Mesendoderm (in vitro differentiated cells): ENCODE measurements at regions not wholly inside any gene's neighbourhood (a gene's known extent, or its start where the extent isn't known, plus 50 kb on each side); places are given as distances from the start of the nearest gene placed in this dataset.

Experiments
- DNase-seq: peaks from one replicate; pipeline ENCODE4 v3.0.0; 2013
- H2AK5ac ChIP-seq: 2 replicates; pipeline ENCODE4 v1.6.1; 2013; ENCODE audit warnings: low read length, inconsistent platforms
- H2BK120ac ChIP-seq: 2 replicates; pipeline ENCODE4 v1.6.1; 2013; ENCODE audit warnings: low read depth, mild to moderate bottlenecking, low read length, moderate library complexity, mixed read lengths
- H2BK15ac ChIP-seq: replicated peaks from 2 replicates; pipeline ENCODE4 v1.6.1; 2013; ENCODE audit warnings: low read depth, mild to moderate bottlenecking, moderate library complexity
- H2BK5ac ChIP-seq: 2 replicates; pipeline ENCODE4 v1.6.1; 2013; ENCODE audit warnings: low read length, inconsistent platforms
- H3K18ac ChIP-seq: 2 replicates; pipeline ENCODE4 v1.6.1; 2013; ENCODE audit warnings: mild to moderate bottlenecking, low read length, mixed read lengths
- H3K23ac ChIP-seq: one replicate; pipeline ENCODE4 v1.6.1; 2013; ENCODE audit warnings: low read length
- H3K27ac ChIP-seq: 2 replicates; pipeline ENCODE4 v1.5.1; 2013; ENCODE audit warnings: low read depth, mild to moderate bottlenecking, inconsistent platforms, low read length, moderate library complexity
- H3K27me3 ChIP-seq: 2 replicates; pipeline ENCODE4 v1.6.1; 2013; ENCODE audit warnings: low read length, control low read depth, mild to moderate bottlenecking, inconsistent platforms; ENCODE audit not compliant: insufficient read depth, poor library complexity
- H3K36me3 ChIP-seq: 2 replicates; pipeline ENCODE4 v1.6.1; 2013; ENCODE audit warnings: low read length, inconsistent platforms; ENCODE audit not compliant: control insufficient read depth, insufficient read depth
- H3K4ac ChIP-seq: one replicate; pipeline ENCODE4 v1.6.1; 2013; ENCODE audit warnings: low read depth, mild to moderate bottlenecking, low read length, moderate library complexity
- H3K4me1 ChIP-seq: 2 replicates; pipeline ENCODE4 v1.6.1; 2013; ENCODE audit warnings: low read depth, low read length, inconsistent platforms; ENCODE audit not compliant: control insufficient read depth
- H3K4me2 ChIP-seq: 2 replicates; pipeline ENCODE4 v1.6.1; 2013; ENCODE audit warnings: low read length
- H3K4me3 ChIP-seq: 2 replicates; pipeline ENCODE4 v1.5.1; 2013; ENCODE audit warnings: mild to moderate bottlenecking, low read length
- H3K56ac ChIP-seq: one replicate; pipeline ENCODE4 v1.6.1; 2013; ENCODE audit warnings: low read length
- H3K79me1 ChIP-seq: 2 replicates; pipeline ENCODE4 v1.6.1; 2013; ENCODE audit warnings: low read length, inconsistent platforms
- H3K79me2 ChIP-seq: 2 replicates; pipeline ENCODE4 v1.6.1; 2013; ENCODE audit warnings: mild to moderate bottlenecking, low read length; ENCODE audit not compliant: control insufficient read depth, insufficient read depth
- H3K9ac ChIP-seq: 2 replicates; pipeline ENCODE4 v1.6.1; 2013; ENCODE audit warnings: low read length, inconsistent platforms
- H4K5ac ChIP-seq: one replicate; pipeline ENCODE4 v1.6.1; 2013; ENCODE audit warnings: low read length
- H4K8ac ChIP-seq: one replicate; pipeline ENCODE4 v1.6.1; 2013; ENCODE audit warnings: low read depth, mild to moderate bottlenecking, control low read depth, low read length, moderate library complexity
- whole genome bisulfite sequencing: extraction: QIAGEN DNeasy Blood & Tissue Kit; methylation state at CpG from one replicate; pipeline ENCODE4 v1.1.7; 2013; ENCODE audit warnings: low lambda C conversion rate, missing lambda C conversion rate; ENCODE audit not compliant: insufficient coverage; ENCODE audit errors: extremely low coverage; 5-methylcytosine and 5-hydroxymethylcytosine counted together

DNA sequence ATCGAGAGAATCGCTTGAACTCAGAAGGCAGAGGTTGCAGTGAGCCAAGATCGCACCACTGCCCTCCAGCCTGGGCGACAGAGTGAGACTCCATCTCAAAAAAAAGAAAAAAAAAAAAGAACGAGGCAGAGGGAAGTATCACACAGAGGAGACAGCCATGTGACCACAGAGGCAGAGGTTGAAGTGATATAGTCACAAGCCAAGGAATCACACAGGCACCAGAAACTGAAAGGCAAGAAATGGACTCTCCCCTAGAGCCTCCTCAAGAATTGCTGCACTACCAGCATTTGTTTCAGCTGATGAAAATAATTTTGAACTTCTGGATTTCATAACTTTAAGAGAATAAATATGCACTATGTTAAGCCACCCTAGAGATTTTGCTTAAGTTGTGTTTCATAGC lies 459.6 kb downstream of the PTPRC start:
- DNase-seq = no peak
- Histone ChIP-seq H3K4me3 (no peak overlapping the region), H4K5ac (no peak overlapping the region), H4K8ac (no peak overlapping the region), H3K56ac (no peak overlapping the region), H3K4ac (no peak overlapping the region), H3K79me1 (no peaks in the 10 kb centered on the region), H3K9ac (no peak overlapping the region), H3K79me2 (no peaks in the 10 kb centered on the region), H2BK15ac (no peak overlapping the region), H3K27ac (no peak overlapping the region), H2AK5ac (no peak overlapping the region), H3K23ac (no peak overlapping the region), H3K27me3 (no peaks in the 10 kb centered on the region), H2BK120ac (no peak overlapping the region), H3K18ac (no peak overlapping the region), H3K4me2 (no peak overlapping the region), H3K4me1 (no peaks in the 10 kb centered on the region), H2BK5ac (no peak overlapping the region), H3K36me3 (no peaks in the 10 kb centered on the region)
- no CpG with 5 or more reads among the region's 5 CpGs for WGBS

DNA sequence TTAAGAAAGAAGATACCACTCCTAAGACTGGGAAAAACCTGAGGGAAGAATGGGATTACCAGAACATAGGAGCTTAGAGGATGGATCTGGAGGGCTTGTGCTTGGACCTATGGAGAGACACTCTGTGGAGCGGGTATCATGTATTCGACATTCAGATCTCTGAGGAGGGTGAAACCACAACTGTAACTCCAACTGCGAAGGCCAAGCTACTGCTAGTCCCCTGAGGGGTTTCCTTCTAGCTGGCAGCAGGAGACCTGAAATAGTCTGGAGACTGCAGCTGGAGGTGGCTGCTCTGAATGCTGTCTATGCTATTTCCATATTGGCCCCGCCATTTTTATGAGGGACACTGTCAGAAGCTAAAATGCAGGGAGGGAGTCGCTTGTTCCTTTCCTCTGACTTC lies 462.3 kb downstream of the PTPRC start:
- H3K4me2 ChIP-seq = no peak overlapping the region
- no peaks in the 10 kb centered on the region for H3K36me3 ChIP-seq
- H3K27ac ChIP-seq = no peak overlapping the region
- no peaks in the 10 kb centered on the region for H3K27me3 ChIP-seq
- WGBS = no CpG with 5 or more reads among the region's 5 CpGs
- no peak overlapping the region for H3K9ac ChIP-seq
- H2BK120ac ChIP-seq = no peak overlapping the region
- no peak overlapping the region for H4K5ac ChIP-seq
- H2AK5ac ChIP-seq = no peak overlapping the region
- H3K79me2 ChIP-seq = no peaks in the 10 kb centered on the region
- H3K79me1 ChIP-seq = no peaks in the 10 kb centered on the region
- H2BK15ac ChIP-seq = no peak overlapping the region
- H2BK5ac ChIP-seq = no peak overlapping the region
- no peak overlapping the region for H3K56ac ChIP-seq
- H3K18ac ChIP-seq = no peak overlapping the region
- H3K4me1 ChIP-seq = no peaks in the 10 kb centered on the region
- H4K8ac ChIP-seq = no peak overlapping the region
- H3K23ac ChIP-seq = no peak overlapping the region
- no peak overlapping the region for H3K4me3 ChIP-seq
- no peak for DNase-seq
- H3K4ac ChIP-seq = no peak overlapping the region

DNA sequence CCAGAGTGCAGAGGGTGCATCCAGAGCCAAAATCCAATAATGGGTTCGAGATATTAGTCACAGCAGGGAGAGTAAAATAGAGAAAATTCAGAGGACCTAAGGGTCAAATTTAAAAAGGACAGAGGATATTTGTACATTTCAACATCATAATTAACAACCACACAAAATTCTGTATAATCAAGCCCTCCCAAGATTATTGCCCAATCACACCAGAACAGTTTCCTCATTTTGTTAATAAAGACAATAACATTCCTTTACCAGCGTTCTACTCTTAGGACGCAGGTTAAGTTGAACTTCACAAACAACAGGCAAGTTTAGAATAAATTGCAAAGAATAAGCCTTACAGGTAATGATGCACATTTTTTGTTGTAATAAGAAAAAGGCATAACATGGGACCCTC lies 462.8 kb downstream of the PTPRC start:
- H4K8ac ChIP-seq = no peak overlapping the region
- H3K36me3 ChIP-seq = no peaks in the 10 kb centered on the region
- no CpG with 5 or more reads among the region's 3 CpGs for WGBS
- no peak overlapping the region for H3K18ac ChIP-seq
- no peak overlapping the region for H2BK5ac ChIP-seq
- DNase-seq = no peak
- H3K27me3 ChIP-seq = no peaks in the 10 kb centered on the region
- H3K56ac ChIP-seq = no peak overlapping the region
- H3K79me1 ChIP-seq = no peaks in the 10 kb centered on the region
- H3K9ac ChIP-seq = no peak overlapping the region
- H3K27ac ChIP-seq = no peak overlapping the region
- no peak overlapping the region for H2BK120ac ChIP-seq
- no peak overlapping the region for H2AK5ac ChIP-seq
- no peak overlapping the region for H2BK15ac ChIP-seq
- H3K4me2 ChIP-seq = no peak overlapping the region
- H3K4ac ChIP-seq = no peak overlapping the region
- H4K5ac ChIP-seq = no peak overlapping the region
- no peaks in the 10 kb centered on the region for H3K79me2 ChIP-seq
- H3K4me3 ChIP-seq = no peak overlapping the region
- no peak overlapping the region for H3K23ac ChIP-seq
- no peaks in the 10 kb centered on the region for H3K4me1 ChIP-seq

DNA sequence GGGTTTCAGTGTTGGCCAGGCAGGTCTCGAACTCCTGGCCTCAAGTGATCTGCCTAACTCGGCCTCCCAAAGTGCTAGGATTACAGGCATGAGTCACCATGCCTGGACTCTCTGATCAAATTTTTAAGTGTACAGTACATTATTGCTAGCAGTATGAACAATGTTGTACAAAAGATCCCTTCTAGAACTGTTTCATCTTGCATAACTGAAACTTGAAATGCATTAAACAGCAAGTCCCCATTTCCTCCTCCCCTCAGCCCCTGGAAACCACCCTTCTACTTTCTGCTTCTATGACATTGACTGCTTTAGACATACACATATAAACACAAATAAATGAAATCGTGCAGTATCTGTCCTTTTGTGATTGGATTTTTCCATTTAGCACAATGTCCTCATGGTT lies 463.4 kb downstream of the PTPRC start:
- Histone ChIP-seq H4K5ac (no peak overlapping the region), H3K18ac (no peak overlapping the region), H3K79me1 (no peaks in the 10 kb centered on the region), H3K4me2 (no peak overlapping the region), H3K4ac (no peak overlapping the region), H3K27me3 (no peaks in the 10 kb centered on the region), H3K36me3 (no peaks in the 10 kb centered on the region), H3K23ac (no peak overlapping the region), H3K4me3 (no peak overlapping the region), H3K9ac (no peak overlapping the region), H2BK15ac (no peak overlapping the region), H3K56ac (no peak overlapping the region), H3K79me2 (no peaks in the 10 kb centered on the region), H3K27ac (no peak overlapping the region), H2AK5ac (no peak overlapping the region), H2BK5ac (no peak overlapping the region), H4K8ac (no peak overlapping the region), H3K4me1 (no peaks in the 10 kb centered on the region), H2BK120ac (no peak overlapping the region)
- DNase-seq = no peak
- no CpG with 5 or more reads among the region's 3 CpGs for WGBS

DNA sequence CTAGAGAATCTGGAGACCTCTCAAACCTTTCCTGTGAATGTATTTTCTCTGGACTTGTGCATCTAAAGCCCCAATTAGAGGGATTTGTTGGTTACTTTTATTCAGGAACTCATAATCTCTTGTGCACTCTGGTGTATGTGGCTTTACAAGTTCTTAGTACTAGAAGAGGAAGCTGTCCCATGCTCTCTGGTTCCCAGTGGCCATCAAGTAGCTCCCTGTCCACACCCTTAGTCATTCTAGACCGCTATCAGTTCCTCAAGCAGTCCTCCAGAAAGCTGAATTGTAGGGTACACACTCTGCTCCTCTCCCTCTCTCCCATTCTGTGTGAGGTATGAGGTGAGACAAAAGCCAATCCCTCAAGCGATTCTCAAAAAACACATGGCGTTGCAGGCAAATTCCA lies 470.3 kb downstream of the PTPRC start:
- WGBS = no CpG with 5 or more reads among the region's 3 CpGs
- Histone ChIP-seq H3K27me3 (no peaks in the 10 kb centered on the region), H4K8ac (no peak overlapping the region), H3K79me2 (no peaks in the 10 kb centered on the region), H3K79me1 (no peaks in the 10 kb centered on the region), H3K36me3 (no peaks in the 10 kb centered on the region), H2BK5ac (no peak overlapping the region), H3K23ac (no peak overlapping the region), H4K5ac (no peak overlapping the region), H3K27ac (no peak overlapping the region), H3K18ac (no peak overlapping the region), H3K4me3 (no peak overlapping the region), H2AK5ac (no peak overlapping the region), H3K4me1 (no peaks in the 10 kb centered on the region), H3K4ac (no peak overlapping the region), H3K56ac (no peak overlapping the region), H3K9ac (no peak overlapping the region), H2BK120ac (no peak overlapping the region), H3K4me2 (no peak overlapping the region), H2BK15ac (no peak overlapping the region)
- no peak for DNase-seq

DNA sequence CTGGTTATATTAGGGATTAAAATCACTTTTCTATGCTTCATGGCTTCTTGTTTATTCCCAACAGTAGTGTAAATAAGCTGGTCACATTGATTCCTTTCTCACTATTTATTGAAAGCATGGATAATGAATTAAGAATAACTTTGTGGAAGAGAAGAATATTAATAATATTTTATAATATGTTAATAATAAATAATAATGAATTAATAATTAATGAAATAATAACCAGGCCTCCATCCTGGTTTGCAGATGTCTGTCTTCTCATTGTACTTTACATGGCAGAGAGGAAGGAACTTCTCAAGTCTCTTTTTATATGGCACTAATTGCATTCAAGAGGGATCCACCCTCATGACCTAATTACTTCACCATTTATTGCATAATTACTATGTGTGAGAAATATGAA lies 473.5 kb downstream of the PTPRC start:
- Histone ChIP-seq H3K56ac (no peak overlapping the region), H4K8ac (no peak overlapping the region), H3K79me1 (no peaks in the 10 kb centered on the region), H3K23ac (no peak overlapping the region), H3K18ac (no peak overlapping the region), H2AK5ac (no peak overlapping the region), H2BK5ac (no peak overlapping the region), H2BK120ac (no peak overlapping the region), H3K36me3 (no peaks in the 10 kb centered on the region), H3K9ac (no peak overlapping the region), H4K5ac (no peak overlapping the region), H3K4me2 (no peak overlapping the region), H3K4me3 (no peak overlapping the region), H3K79me2 (no peaks in the 10 kb centered on the region), H3K27me3 (no peaks in the 10 kb centered on the region), H3K4me1 (no peaks in the 10 kb centered on the region), H3K4ac (no peak overlapping the region), H3K27ac (no peak overlapping the region), H2BK15ac (no peak overlapping the region)
- DNase-seq = no peak
